ENCODE measurements at regions not wholly inside any gene's neighbourhood (a gene's known extent, or its start where the extent isn't known, plus 50 kb on each side); places are given as distances from the start of the nearest gene placed in this dataset.

DNA sequence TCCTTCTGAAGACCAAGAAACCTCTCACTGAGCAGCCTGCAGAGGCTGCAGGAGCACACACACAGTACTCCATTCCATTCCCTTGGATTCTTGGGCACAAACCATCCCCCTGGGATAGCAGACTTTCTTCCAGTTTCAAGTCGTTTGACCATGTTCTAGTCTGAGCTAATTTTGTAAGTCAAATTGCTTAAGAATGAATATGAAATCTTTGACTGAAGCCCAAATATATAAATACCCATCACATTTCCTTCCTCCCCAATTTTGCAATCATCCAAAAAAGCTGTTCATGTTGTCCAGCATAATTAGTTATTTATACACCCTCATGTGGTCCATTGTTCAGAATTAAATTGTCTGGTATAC is 231.2 kb upstream of the TPRG1 start:
- H3K4me3 ChIP-seq (replicated peaks in 1 of 2; ENCODE audit: low read depth in 2 of 2, low read length in 2 of 2): no peak overlapping the region
- TF ChIP-seq, protein P1, sequence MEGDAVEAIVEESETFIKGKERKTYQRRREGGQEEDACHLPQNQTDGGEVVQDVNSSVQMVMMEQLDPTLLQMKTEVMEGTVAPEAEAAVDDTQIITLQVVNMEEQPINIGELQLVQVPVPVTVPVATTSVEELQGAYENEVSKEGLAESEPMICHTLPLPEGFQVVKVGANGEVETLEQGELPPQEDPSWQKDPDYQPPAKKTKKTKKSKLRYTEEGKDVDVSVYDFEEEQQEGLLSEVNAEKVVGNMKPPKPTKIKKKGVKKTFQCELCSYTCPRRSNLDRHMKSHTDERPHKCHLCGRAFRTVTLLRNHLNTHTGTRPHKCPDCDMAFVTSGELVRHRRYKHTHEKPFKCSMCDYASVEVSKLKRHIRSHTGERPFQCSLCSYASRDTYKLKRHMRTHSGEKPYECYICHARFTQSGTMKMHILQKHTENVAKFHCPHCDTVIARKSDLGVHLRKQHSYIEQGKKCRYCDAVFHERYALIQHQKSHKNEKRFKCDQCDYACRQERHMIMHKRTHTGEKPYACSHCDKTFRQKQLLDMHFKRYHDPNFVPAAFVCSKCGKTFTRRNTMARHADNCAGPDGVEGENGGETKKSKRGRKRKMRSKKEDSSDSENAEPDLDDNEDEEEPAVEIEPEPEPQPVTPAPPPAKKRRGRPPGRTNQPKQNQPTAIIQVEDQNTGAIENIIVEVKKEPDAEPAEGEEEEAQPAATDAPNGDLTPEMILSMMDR (IDR thresholded peaks at IDR 0.05; ENCODE audit: low read depth, low read length): no peak
- peak; percentile 35 to 71 for DNase-seq (ENCODE audit: low read depth in 2 of 2)

DNA sequence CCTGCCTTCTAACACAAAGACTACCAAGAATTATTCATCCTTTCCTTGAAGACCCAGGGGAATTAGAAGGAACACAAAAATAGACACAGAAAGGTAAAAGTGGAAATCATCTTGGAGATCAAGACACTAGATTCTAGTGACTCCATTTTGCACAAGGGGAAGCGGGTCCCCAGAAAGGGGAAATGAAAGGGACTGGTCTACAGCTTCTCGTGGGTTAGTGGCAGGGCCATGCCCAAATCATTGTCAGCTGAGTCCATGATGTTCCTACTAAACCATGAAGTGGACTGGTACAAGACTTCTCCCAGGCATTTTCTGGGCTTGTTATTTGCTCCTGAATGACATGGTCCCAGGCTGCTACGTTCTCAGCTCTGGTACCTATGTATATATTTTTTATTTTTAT is 230.7 kb upstream of the TPRG1 start:
- DNase-seq (ENCODE audit: low read depth in 2 of 2): no peak
- H3K4me3 ChIP-seq (replicated peaks in 1 of 2; ENCODE audit: low read depth in 2 of 2, low read length in 2 of 2): no peak overlapping the region
- TF ChIP-seq, protein P1 (IDR thresholded peaks at IDR 0.05; ENCODE audit: low read depth, low read length): no peak

DNA sequence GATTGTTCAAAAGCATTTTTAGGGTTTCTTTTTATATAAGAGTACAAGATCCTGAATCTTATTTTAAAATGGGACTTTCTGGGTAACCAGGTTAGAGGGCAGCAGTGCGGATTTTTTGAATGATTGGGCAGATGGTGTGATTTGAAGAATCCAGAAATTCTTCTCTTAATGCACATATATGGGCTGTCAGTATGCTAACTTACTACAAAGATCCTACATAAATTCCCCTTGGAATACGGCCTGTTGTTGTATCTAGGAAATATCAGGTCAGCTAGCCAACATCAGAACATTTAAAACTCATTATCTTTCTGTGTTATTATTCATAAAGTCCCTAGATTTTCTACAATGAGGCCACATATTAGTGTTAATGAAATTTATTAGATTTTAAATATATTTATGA is 229.6 kb upstream of the TPRG1 start:
- H3K4me3 ChIP-seq (replicated peaks in 1 of 2; ENCODE audit: low read depth in 2 of 2, low read length in 2 of 2): no peak overlapping the region
- TF ChIP-seq, protein P1 (IDR thresholded peaks at IDR 0.05; ENCODE audit: low read depth, low read length): no peak
- DNase-seq (ENCODE audit: low read depth in 2 of 2): no peak

DNA sequence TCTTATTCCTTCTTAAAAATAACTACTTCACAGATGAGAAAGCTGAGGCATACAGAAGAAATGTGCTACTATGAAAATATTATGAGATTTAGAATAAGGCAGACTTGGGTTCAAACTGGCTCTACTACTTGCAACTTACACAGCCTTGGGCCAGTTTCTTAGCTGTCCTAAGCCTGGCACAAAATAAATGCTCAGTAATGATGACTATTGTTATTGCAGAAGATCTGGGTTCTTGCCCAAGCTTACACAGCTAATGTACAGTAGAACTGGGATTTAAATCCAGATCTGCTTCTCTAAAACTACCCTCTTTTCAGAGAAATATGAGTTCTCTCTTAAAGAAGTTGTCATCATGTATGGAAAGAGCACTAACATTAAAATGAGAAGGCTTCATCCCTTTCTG is 228.2 kb upstream of the TPRG1 start:
- H3K4me3 ChIP-seq (replicated peaks in 1 of 2; ENCODE audit: low read depth in 2 of 2, low read length in 2 of 2): no peak overlapping the region
- peak; percentile 39 to 52 for DNase-seq (ENCODE audit: low read depth in 2 of 2)
- TF ChIP-seq, protein P1 (IDR thresholded peaks at IDR 0.05; ENCODE audit: low read depth, low read length): no peak

DNA sequence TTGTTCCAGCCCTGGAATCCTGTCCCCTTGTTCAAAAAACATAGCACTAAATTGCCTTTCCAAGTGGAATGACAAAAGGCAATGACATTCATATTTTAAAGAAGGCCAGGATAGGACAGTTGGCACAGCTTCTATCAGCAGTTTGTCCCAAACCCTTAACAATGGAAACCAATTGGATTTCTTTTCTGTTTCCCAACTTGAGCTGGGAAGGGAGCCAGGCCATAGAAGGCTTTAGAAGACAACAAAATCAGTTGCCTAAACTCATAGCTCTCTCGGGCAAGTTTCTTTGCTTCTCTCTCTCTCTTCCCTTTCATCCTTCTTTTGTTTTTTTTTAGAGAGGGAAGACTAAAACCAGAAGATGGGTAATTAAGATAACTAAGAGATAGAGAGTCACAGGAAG is 227.7 kb upstream of the TPRG1 start:
- H3K4me3 ChIP-seq (replicated peaks in 1 of 2; ENCODE audit: low read depth in 2 of 2, low read length in 2 of 2): no peak overlapping the region
- TF ChIP-seq, protein P1 (IDR thresholded peaks at IDR 0.05; ENCODE audit: low read depth, low read length): no peak
- DNase-seq (ENCODE audit: low read depth in 2 of 2): peak in 1 of 2 donors; percentile 58

DNA sequence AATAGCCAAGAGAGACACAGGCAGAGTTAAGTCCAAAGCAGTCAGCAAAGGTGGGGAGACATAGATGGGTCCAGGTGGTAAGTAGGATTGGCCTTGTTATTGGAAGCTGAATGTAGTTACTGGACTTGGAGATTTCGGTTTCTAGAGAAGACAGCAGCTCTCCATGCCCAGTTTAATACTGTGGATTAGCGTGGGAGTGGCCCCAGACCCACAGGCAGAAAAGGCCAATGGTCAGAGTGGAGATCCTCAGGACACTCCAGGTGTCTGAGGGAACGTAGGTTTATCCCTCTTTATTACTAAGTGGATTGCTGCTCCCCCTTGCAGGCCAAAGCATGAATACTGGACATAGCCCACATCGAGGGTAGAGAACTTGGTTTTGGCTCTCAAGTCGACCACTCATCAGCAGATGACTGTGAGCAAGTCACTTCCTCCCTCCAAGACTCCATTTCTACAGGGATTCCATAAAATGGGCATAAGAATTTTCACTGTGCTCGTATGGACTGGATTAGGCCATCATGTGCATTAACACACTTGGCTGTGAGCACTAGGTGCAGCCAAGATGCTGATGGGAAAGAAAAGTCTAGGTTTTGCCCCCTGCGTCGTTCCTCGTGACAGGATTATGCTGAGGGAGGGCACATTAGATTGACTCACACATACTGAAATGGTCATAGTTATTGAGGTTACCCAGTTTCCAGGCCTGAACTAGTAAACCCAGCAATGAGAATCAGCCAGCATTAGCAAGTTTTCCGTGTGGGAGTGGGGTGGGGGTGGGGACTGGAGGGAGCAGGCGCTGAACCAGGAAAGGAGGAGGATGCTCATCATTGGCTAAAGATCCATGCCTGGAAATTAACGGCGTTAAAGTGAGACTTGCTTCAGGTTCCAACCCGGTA is 225.2 kb upstream of the TPRG1 start:
- DNase-seq (ENCODE audit: low read depth in 2 of 2): peak; percentile 41 to 44
- TF ChIP-seq, protein P1 (IDR thresholded peaks at IDR 0.05; ENCODE audit: low read depth, low read length): no peak
- H3K4me3 ChIP-seq (replicated peaks in 1 of 2; ENCODE audit: low read depth in 2 of 2, low read length in 2 of 2): peak overlapping the region; percentile 36 to 48

Data from cardiac fibroblast (primary cell).